Activated naive CD8-positive, alpha-beta T cell treated with anti-CD3 and anti-CD28 coated beads, Interleukin-2, amount 10 ng/mL, durations not matched to agents 7 days and 5 days (primary cell): ENCODE measurements at regions not wholly inside any gene's neighbourhood (a gene's known extent, or its start where the extent isn't known, plus 50 kb on each side); places are given as distances from the start of the nearest gene placed in this dataset.
A peak's percentile ranks its signal among the peaks of the same experiment; 100 is the strongest.

ENCODE experiments used
- ATAC-seq: fragments of 150-1000 bp; cut with Tn5 transposase; one replicate; pipeline ENCODE4 v1.10.0; 2021; ENCODE audit warnings: low read depth, moderate library complexity
- POLR2A ChIA-PET: fragments of 350-600 bp; sonication (Branson Sonifier 250); formaldehyde crosslinking; loops from one replicate; lab custom pipeline; 2021; ENCODE audit warnings: antibody characterized with exemption; lab: Charles Lee
- DNase-seq: peaks from one replicate; pipeline ENCODE4 v3.0.0; 2021
- H3K27ac Mint-ChIP-seq: one replicate; pipeline ENCODE4 v1.8.0; 2022; ENCODE audit warnings: mild to moderate bottlenecking, mixed read lengths
- H3K27me3 Mint-ChIP-seq: one replicate; pipeline ENCODE4 v1.8.0; 2022; ENCODE audit warnings: mild to moderate bottlenecking, moderate library complexity, mixed read lengths
- H3K36me3 Mint-ChIP-seq: one replicate; pipeline ENCODE4 v1.8.0; 2021; ENCODE audit warnings: mild to moderate bottlenecking, mixed read lengths
- H3K4me1 Mint-ChIP-seq: one replicate; pipeline ENCODE4 v1.8.0; 2021; ENCODE audit warnings: mixed read lengths
- H3K4me3 Mint-ChIP-seq: one replicate; pipeline ENCODE4 v1.8.0; 2022; ENCODE audit warnings: mild to moderate bottlenecking, moderate library complexity, mixed read lengths
- H3K9me3 Mint-ChIP-seq: one replicate; pipeline ENCODE4 v1.8.0; 2021; ENCODE audit warnings: mixed read lengths

DNA sequence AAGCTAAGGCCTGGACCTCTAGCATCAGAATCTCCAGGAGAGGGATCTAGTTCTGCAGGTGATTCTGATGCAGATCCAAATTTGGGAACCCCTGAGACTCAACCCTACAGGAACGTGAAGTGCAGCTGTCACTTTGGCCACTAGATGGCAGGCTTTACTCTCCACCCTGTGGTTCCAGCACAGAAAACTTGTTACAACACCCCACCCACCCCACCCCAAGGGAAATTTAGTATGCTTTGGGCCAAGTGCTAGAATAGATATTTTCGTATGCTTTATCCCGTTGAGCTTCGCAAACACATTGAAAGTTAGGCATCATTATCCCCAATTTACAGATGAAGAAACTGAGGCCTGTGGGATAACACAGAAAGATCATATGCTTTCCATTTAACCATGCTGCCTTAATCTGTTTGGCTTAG is 232.0 kb downstream of the B3GLCT start:
- Mint-ChIP-seq H3K9me3 (no peaks in the 10 kb centered on the region), H3K36me3 (no peaks in the 10 kb centered on the region), H3K27me3 (peaks cover 1% of the 10 kb centered on the region), H3K27ac (no peak overlapping the region), H3K4me1 (no peaks in the 10 kb centered on the region), H3K4me3 (no peak overlapping the region)
- DNase-seq (peak; percentile 36), ATAC-seq (no peak)
- POLR2A ChIA-PET: no interaction called here

DNA sequence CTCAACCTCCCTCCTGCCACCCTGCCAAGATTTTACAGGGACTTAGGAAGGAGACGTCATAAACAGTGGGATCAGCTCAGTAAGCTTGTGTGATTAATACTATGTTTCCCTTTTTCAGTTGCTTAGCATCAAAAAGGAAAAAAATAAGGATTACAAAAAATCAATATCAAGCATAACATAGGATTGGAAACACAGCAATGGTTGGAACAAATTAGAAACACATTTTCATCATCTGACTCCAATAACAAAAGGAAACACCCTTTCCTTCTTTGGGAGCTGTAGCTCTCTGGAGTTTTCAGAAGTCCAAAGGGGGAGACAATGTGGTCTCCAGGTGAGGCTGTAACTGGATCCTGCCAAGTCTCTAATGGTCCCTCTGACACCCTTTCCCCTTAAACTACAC is 233.4 kb downstream of the B3GLCT start:
- ATAC-seq: no peak
- H3K36me3 Mint-ChIP-seq: no peaks in the 10 kb centered on the region

DNA sequence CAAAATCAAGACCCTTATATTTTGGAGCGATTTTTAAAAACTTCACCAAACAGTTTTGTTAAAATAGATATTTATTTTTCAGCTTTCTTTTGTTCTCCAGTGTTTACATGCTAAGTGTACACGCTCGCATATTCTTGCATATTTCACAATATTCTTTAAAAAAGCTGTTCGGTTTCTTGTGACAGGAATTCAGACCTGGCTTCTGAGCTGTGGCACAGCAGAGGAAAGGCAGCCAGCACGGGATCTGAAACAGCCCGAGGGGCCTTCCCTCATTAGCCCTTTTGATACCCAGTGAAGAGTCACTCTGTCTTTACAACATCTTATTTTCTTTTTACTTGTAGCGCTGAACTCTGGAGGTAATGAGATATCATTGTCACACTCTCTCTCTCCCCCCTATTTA is 234.0 kb downstream of the B3GLCT start:
- H3K27me3 Mint-ChIP-seq: peaks cover 2% of the 10 kb centered on the region
- no peaks in the 10 kb centered on the region for H3K9me3 Mint-ChIP-seq
- H3K4me3 Mint-ChIP-seq: no peak overlapping the region
- H3K36me3 Mint-ChIP-seq: no peaks in the 10 kb centered on the region
- H3K27ac Mint-ChIP-seq: no peak overlapping the region
- no peak for ATAC-seq
- no peaks in the 10 kb centered on the region for H3K4me1 Mint-ChIP-seq
- POLR2A ChIA-PET: no interaction called here
- no peak for DNase-seq

More for the DNA sequence above, 233.4 kb downstream of the B3GLCT start:
- no peaks in the 10 kb centered on the region for H3K4me1 Mint-ChIP-seq
- no peak for DNase-seq
- no peaks in the 10 kb centered on the region for H3K9me3 Mint-ChIP-seq
- POLR2A ChIA-PET: no interaction called here
- H3K27ac Mint-ChIP-seq: no peak overlapping the region
- H3K4me3 Mint-ChIP-seq: no peak overlapping the region
- peaks cover 1% of the 10 kb centered on the region for H3K27me3 Mint-ChIP-seq

DNA sequence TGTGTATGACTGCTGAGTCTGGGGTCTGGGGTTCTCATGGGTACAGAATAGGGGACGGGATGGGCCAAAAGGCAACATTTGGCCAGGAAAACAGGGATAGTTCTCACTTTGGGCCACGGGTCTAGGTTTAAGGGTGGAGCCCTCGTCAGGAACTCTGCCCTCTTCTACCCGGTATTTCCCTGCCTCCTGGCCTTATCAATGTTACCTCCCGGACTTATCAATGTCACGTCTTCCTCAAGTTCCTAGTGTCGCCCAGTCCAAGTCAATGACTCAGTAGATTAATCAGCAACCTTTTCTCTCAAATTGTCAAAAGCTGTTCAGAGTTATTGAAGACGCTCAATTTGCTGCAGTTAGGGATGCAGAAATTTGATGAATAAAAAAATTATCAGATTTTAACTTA is 234.8 kb downstream of the B3GLCT start:
- Mint-ChIP-seq H3K27me3 (peaks cover 4% of the 10 kb centered on the region), H3K36me3 (no peaks in the 10 kb centered on the region), H3K4me3 (no peak overlapping the region), H3K9me3 (no peaks in the 10 kb centered on the region), H3K27ac (no peak overlapping the region), H3K4me1 (no peaks in the 10 kb centered on the region)
- DNase-seq (no peak), ATAC-seq (no peak)
- POLR2A ChIA-PET: no interaction called here

DNA sequence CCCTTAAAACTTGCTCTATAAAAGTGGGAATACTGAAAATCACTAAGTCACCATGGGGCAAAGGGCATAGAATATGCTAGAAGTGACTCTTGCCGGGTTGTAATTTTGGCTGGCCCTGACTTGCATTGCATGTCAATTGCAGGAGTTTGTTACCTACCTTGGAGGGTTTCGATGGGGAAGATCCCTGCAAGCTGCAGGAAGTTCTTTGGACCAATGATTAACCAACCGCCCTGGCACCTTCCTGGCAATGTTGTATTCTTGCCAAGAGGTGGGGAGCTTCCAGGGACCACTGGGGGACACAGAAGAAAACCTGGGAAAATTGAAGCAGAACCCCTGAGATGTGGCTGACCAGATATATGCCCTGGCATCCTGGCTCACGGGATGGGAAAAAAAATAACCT is 235.8 kb downstream of the B3GLCT start:
- no peak for ATAC-seq
- Mint-ChIP-seq H3K27ac (no peak overlapping the region), H3K27me3 (peaks cover 4% of the 10 kb centered on the region), H3K4me3 (no peak overlapping the region), H3K4me1 (no peaks in the 10 kb centered on the region), H3K9me3 (no peaks in the 10 kb centered on the region), H3K36me3 (no peaks in the 10 kb centered on the region)
- POLR2A ChIA-PET: no interaction called here
- DNase-seq: no peak

DNA sequence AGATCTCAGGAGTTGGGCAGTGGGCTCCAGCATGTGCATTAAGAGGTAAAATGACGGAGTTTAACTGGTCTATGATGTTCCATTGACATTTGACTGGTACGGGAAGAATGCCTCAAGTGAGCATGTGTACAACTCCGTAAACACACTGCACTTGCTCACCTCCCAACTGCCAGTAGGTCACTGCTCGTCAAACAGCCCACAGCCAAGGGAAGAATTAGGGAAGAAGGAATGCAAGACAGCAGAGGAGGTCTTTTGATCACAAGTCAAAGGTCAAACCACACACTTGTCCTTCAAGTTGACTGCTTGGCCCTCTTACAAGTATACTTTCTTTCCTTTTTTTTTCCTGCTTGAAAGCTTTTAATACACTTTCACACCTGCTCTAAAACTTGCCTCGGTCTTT is 236.7 kb downstream of the B3GLCT start:
- ATAC-seq: no peak

DNA sequence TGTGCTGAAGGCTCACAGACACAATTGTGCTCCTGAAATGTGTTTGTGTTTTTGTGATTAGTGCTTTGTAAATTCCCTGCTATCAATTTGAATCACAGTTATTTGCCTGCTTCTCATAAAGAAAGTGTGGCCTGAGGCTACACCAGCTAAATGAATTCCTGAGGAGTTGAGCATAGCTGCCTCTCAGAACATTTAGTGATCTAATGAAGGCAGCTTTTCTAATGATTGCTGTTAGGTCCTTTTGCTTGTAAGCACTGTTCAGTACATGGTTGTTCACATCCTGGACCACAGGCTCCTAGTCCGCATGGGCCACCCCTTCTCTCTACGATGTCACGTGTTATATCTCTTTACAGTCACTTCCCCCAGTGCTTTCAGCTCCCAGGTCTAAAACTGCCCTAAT is 238.2 kb downstream of the B3GLCT start:
- Mint-ChIP-seq H3K4me1 (no peaks in the 10 kb centered on the region), H3K27me3 (peaks cover 4% of the 10 kb centered on the region), H3K36me3 (no peaks in the 10 kb centered on the region), H3K27ac (no peak overlapping the region), H3K9me3 (no peaks in the 10 kb centered on the region), H3K4me3 (no peak overlapping the region)
- POLR2A ChIA-PET: no interaction called here
- DNase-seq (no peak), ATAC-seq (no peak)

More for the DNA sequence above, 236.7 kb downstream of the B3GLCT start:
- POLR2A ChIA-PET: no interaction called here
- peaks cover 4% of the 10 kb centered on the region for H3K27me3 Mint-ChIP-seq
- H3K27ac Mint-ChIP-seq: no peak overlapping the region
- DNase-seq: no peak
- H3K4me3 Mint-ChIP-seq: no peak overlapping the region
- no peaks in the 10 kb centered on the region for H3K4me1 Mint-ChIP-seq
- H3K36me3 Mint-ChIP-seq: no peaks in the 10 kb centered on the region
- no peaks in the 10 kb centered on the region for H3K9me3 Mint-ChIP-seq

DNA sequence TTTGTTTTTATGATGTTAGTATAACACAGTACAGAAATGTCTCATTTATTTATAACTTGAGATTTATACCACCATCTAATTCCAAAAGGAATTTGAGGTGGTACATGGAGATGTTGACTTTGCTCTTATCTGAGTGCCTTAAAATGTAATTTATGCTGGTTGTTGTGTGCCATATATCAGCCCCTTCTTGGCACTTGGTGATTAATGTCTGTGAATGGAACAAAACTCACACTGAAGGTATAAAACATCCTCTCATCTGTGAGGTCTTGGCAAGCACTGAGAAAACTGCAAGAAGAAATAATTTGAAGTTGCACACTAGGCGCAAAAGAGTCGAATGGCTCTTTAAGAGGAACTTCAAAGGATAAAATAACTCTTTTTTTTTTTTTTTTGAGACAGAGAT is 240.4 kb downstream of the B3GLCT start:
- H3K27me3 Mint-ChIP-seq: peaks cover 6% of the 10 kb centered on the region
- POLR2A ChIA-PET: no interaction called here
- no peaks in the 10 kb centered on the region for H3K4me1 Mint-ChIP-seq
- ATAC-seq: no peak
- no peak for DNase-seq
- H3K4me3 Mint-ChIP-seq: no peak overlapping the region
- H3K9me3 Mint-ChIP-seq: no peaks in the 10 kb centered on the region
- H3K36me3 Mint-ChIP-seq: no peaks in the 10 kb centered on the region
- no peak overlapping the region for H3K27ac Mint-ChIP-seq

DNA sequence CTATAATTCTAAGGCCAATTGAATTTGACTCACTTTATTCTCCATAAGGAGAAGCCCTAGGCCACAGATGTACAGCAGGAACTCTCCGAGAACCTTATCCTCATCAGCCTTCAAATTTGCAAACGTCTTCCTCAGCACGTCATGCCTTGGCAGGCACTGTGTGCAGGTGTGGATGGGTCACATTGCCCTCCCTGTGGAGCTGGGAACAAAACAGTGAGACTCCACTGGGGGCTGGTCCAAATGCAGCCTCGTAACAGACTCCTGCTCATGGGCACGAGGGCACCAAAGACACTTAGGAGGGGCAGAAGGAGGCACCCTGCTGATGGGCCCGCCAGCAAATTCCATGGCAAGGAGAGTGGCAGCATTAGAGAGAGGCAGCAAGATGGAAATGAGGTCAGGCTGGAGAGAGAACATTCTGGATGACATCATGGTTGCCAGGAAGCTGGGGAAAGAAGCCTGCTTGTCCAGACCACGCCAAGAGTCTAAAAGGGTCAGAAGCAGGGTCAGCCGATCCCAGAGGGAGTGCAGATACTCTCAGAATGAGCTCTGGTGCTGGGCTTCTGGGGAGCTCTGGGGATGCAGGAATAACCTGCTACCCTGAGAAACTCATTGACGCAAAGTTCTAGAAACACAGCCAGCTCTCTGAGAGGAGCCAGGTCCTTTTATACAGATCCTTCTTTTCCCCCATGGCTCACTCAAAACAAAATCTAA is 242.2 kb downstream of the B3GLCT start:
- no peak for DNase-seq
- no peaks in the 10 kb centered on the region for H3K4me1 Mint-ChIP-seq
- no peak overlapping the region for H3K27ac Mint-ChIP-seq
- ATAC-seq: no peak
- no peaks in the 10 kb centered on the region for H3K36me3 Mint-ChIP-seq
- H3K9me3 Mint-ChIP-seq: no peaks in the 10 kb centered on the region
- peaks cover 8% of the 10 kb centered on the region for H3K27me3 Mint-ChIP-seq
- no peak overlapping the region for H3K4me3 Mint-ChIP-seq
- POLR2A ChIA-PET: no interaction called here

DNA sequence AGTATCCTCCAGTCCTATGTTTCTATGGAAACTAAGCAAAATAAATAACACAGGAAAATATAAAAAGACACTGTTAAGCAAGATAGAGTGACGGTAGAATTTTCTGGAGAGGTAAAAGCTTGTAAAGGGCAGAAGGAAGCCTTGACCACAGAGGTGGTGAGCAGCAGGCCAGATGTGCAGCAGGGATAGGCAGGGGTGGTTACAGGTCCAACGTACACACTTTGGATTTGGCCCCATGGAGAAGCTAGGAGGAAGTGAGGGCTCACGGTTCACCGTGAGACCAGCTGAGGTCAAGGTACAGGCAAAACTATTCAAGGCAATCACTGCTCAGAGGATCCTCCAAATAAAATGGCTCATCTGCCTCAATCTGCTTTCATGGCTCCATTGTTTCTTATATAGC is 242.8 kb downstream of the B3GLCT start:
- Mint-ChIP-seq H3K4me1 (no peaks in the 10 kb centered on the region), H3K27me3 (peaks cover 8% of the 10 kb centered on the region), H3K36me3 (no peaks in the 10 kb centered on the region), H3K4me3 (no peak overlapping the region), H3K9me3 (no peaks in the 10 kb centered on the region), H3K27ac (no peak overlapping the region)
- ATAC-seq (no peak), DNase-seq (no peak)
- POLR2A ChIA-PET: no interaction called here

DNA sequence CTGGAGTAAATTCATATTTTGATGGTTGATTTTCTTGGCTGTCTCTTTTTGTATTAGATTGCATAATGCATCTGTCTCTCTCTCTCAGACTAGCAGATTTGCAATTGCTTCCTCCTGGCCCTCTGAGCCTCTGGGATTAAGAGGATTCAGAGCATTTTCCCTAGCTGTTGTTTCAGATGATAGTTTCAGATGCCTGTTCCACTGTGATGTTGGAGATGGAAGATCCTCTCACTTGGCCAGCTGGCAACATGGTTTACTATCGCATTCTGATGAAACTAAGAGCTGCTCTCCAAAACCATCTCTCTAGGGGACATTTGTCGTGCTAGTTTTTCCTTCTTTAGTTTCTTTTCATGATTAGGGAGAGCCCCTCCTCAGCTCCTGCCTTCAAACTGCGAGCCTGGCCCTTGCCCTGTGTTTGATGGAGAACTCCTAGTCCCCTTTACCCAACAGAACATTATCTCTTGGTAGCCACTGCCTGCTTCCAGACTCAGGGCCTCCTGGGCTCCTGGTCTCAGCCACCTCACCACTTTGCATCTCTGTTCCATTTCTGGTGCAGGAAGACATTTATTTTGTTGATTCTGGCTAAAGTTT is 244.6 kb downstream of the B3GLCT start:
- no peaks in the 10 kb centered on the region for H3K4me1 Mint-ChIP-seq
- no peak for DNase-seq
- H3K9me3 Mint-ChIP-seq: no peaks in the 10 kb centered on the region
- no peak for ATAC-seq
- H3K27me3 Mint-ChIP-seq: peaks cover 8% of the 10 kb centered on the region
- H3K27ac Mint-ChIP-seq: no peak overlapping the region
- H3K4me3 Mint-ChIP-seq: no peak overlapping the region
- POLR2A ChIA-PET: no interaction called here
- no peaks in the 10 kb centered on the region for H3K36me3 Mint-ChIP-seq

DNA sequence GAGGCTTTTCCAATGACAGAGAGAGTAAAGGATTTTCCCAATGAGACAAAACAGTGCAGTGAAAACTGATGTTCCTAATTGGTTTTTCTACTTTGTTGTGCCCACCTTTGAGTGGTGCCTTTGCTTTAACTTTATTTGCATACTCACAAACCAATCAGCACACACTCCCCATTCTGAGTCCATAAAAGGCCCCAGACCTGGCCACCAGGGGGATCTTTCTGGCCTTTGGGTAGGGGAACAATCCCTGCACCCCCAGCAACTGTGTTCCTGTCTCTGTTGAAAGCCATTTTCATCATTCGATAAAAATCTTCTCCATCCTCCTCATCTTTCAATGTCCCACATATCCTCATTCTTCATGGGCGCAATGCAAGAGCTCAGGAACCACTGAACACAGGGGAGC is 252.8 kb downstream of the B3GLCT start:
- peaks cover 6% of the 10 kb centered on the region for H3K27me3 Mint-ChIP-seq
- POLR2A ChIA-PET: no interaction called here
- no peaks in the 10 kb centered on the region for H3K4me1 Mint-ChIP-seq
- no peak overlapping the region for H3K27ac Mint-ChIP-seq
- H3K4me3 Mint-ChIP-seq: no peak overlapping the region
- no peaks in the 10 kb centered on the region for H3K36me3 Mint-ChIP-seq
- ATAC-seq (no peak), DNase-seq (no peak)
- no peaks in the 10 kb centered on the region for H3K9me3 Mint-ChIP-seq

DNA sequence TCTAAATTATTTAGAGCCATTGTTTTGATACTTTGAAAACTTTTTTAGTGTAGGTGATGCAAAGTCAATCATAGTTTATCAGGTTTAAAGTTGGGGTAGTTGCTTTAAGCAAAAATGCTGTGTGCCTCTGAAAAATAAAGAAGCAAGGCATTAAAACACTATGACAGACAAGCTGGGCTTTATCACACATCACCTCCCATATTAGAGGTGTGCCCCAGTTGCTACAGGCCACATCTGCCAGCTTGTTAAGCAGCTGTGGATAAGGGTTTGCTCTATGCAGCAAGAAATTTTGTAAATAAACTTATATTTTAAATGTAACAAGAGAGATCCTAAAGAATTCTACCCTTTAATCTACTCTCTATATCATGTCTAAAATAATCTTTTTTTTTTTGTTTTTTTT is 255.8 kb downstream of the B3GLCT start:
- ATAC-seq: no peak
- no peaks in the 10 kb centered on the region for H3K9me3 Mint-ChIP-seq
- DNase-seq: no peak
- H3K36me3 Mint-ChIP-seq: no peaks in the 10 kb centered on the region
- no peak overlapping the region for H3K27ac Mint-ChIP-seq
- H3K4me1 Mint-ChIP-seq: no peaks in the 10 kb centered on the region
- POLR2A ChIA-PET: no interaction called here
- H3K27me3 Mint-ChIP-seq: peaks cover 4% of the 10 kb centered on the region
- no peak overlapping the region for H3K4me3 Mint-ChIP-seq

DNA sequence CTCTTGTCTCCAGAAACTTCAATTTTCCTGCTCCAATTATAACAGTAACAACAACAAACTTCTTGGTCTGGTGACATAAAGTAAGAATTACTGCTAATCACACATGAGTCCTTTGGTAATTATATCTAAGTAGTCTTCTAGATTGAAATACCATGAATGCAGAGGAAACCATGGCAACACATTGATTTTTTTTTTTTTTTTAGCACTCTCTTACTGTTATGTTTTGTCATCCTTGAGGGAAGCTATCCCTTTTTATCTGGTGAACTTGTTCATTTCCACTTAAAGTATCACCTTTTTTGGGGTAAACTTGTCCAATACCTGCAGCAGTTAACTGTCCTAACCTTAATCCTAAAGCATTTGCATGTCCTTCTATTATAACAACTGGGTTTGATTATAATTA is 256.3 kb downstream of the B3GLCT start:
- no peak for DNase-seq
- Mint-ChIP-seq H3K27ac (no peak overlapping the region), H3K9me3 (no peaks in the 10 kb centered on the region), H3K36me3 (no peaks in the 10 kb centered on the region), H3K4me3 (no peak overlapping the region), H3K4me1 (no peaks in the 10 kb centered on the region), H3K27me3 (peaks cover 4% of the 10 kb centered on the region)
- ATAC-seq: no peak
- POLR2A ChIA-PET: no interaction called here
